Small intestine (tissue), 7 donors: ENCODE measurements at regions not wholly inside any gene's neighbourhood (a gene's known extent, or its start where the extent isn't known, plus 50 kb on each side); places are given as distances from the start of the nearest gene placed in this dataset.

Experiments
- DNase-seq, 2 donors: peaks; one replicate each; pipeline versions ENCODE4 v3.0.0 to v3.0.0-alpha.2; 2013
- FAIRE-seq: peaks from 2 replicates; lab custom pipeline; 2012; peaks lifted over from hg19 to GRCh38; lab: Jason Lieb, UNC
- H3K27ac ChIP-seq, 3 donors: one replicate each; pipeline ENCODE4 v1.5.1; 2013; ENCODE audit warnings: low read length in 2 of 3, mild to moderate bottlenecking in 2 of 3, control low read depth in 1 of 3, inconsistent platforms in 1 of 3, low read depth in 1 of 3, moderate library complexity in 1 of 3
- H3K27me3 ChIP-seq, 3 donors: one replicate each; pipeline ENCODE4 v1.6.1; 2013; ENCODE audit warnings: low read length in 3 of 3, inconsistent platforms in 1 of 3; ENCODE audit not compliant: control insufficient read depth in 3 of 3, insufficient read depth in 3 of 3
- H3K36me3 ChIP-seq, 3 donors: one replicate each; pipeline ENCODE4 v1.6.1; 2013; ENCODE audit warnings: low read length in 3 of 3, inconsistent platforms in 1 of 3, low read depth in 1 of 3, mild to moderate bottlenecking in 1 of 3, moderate library complexity in 1 of 3; ENCODE audit not compliant: control insufficient read depth in 3 of 3, insufficient read depth in 2 of 3
- H3K4me1 ChIP-seq, 3 donors: one replicate each; pipeline ENCODE4 v1.6.1; 2013; ENCODE audit warnings: low read length in 2 of 3, inconsistent platforms in 1 of 3, low read depth in 1 of 3, mild to moderate bottlenecking in 1 of 3, moderate library complexity in 1 of 3; ENCODE audit not compliant: control insufficient read depth in 3 of 3, insufficient read depth in 2 of 3
- H3K4me3 ChIP-seq, 3 donors: one replicate each; pipeline ENCODE4 v1.5.1; 2013; ENCODE audit warnings: low read length in 3 of 3, control low read depth in 1 of 3, inconsistent platforms in 1 of 3, low read depth in 1 of 3, mild to moderate bottlenecking in 1 of 3, moderate library complexity in 1 of 3
- H3K9me3 ChIP-seq, 2 donors: one replicate each; pipeline ENCODE4 v1.6.1; 2013; ENCODE audit warnings: low read depth in 1 of 2, low read length in 1 of 2; ENCODE audit not compliant: control insufficient read depth in 2 of 2, insufficient read depth in 1 of 2
- WGBS, 3 donors: extraction: QIAGEN DNeasy Blood & Tissue Kit; methylation state at CpG; one replicate each; pipeline ENCODE4 v1.1.7; 2013; 5-methylcytosine and 5-hydroxymethylcytosine counted together
- donor health status: healthy with polysubstance abuse.
- donor health status: control.
- donor health status: control.
- donor health status: Bipolar disorder and iron deficiency.
- donor health status: healthy.

- FAIRE-seq (no peak), DNase-seq (no peak)
- 75% methylated on average over 6 of the region's 6 CpGs for WGBS, 3 donors
These were observed 325.4 kb downstream of the GLRX3 start for GRCh38 chr10:130461631-130462030.

GRCh38 chr10:130463104-130463875, 327.1 kb downstream of the GLRX3 start:
- WGBS, 3 donors, result 70 to 81% (median 71%) methylated on average over 6 of the region's 6 CpGs
- no peaks in the 10 kb centered on the region for H3K36me3 ChIP-seq
- DNase-seq (no peak), FAIRE-seq (no peak)
- no peaks in the 10 kb centered on the region for H3K4me1 ChIP-seq
- H3K9me3 ChIP-seq, result no peaks in the 10 kb centered on the region
- H3K4me3 ChIP-seq, result no peak overlapping the region
- H3K27ac ChIP-seq, result no peak overlapping the region
- no peaks in the 10 kb centered on the region for H3K27me3 ChIP-seq

More at GRCh38 chr10:130461631-130462030, 325.4 kb downstream of the GLRX3 start:
- H3K4me3 ChIP-seq, result no peak overlapping the region
- no peaks in the 10 kb centered on the region for H3K9me3 ChIP-seq
- H3K27me3 ChIP-seq, result no peaks in the 10 kb centered on the region
- no peaks in the 10 kb centered on the region for H3K4me1 ChIP-seq
- no peak overlapping the region for H3K27ac ChIP-seq
- no peaks in the 10 kb centered on the region for H3K36me3 ChIP-seq

DNA sequence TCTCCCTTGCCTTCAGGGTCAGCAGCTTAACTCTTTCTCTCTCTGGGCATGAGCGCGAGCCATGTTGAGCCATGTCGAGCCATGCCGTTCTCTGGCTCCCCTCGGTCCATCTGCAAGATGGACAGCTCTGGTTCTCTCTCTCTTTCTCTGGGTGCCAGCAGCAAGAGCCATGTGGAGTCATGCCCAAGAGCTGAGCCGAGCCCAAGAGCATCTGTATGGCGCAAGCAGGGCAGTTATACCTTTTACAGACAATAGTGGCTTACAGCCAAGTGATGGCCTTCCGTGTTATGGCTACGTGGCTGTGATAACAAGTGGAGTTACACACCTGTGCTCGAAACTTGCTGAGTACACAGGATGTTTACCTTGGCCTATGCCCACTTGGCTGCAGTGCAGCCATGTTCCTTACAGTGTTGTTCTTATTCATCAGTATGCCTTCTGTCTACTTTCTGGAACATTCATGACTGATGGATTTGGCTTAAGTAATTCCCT, 327.7 kb downstream of the GLRX3 start:
- Histone ChIP-seq H3K27me3 (no peaks in the 10 kb centered on the region), H3K4me1 (no peaks in the 10 kb centered on the region), H3K27ac (no peak overlapping the region), H3K9me3 (no peaks in the 10 kb centered on the region), H3K4me3 (no peak overlapping the region), H3K36me3 (no peaks in the 10 kb centered on the region)
- WGBS, 3 donors, result 57 to 77% (median 68%) methylated on average over 10 of the region's 10 CpGs
- no peak for FAIRE-seq
- no peak for DNase-seq

DNA sequence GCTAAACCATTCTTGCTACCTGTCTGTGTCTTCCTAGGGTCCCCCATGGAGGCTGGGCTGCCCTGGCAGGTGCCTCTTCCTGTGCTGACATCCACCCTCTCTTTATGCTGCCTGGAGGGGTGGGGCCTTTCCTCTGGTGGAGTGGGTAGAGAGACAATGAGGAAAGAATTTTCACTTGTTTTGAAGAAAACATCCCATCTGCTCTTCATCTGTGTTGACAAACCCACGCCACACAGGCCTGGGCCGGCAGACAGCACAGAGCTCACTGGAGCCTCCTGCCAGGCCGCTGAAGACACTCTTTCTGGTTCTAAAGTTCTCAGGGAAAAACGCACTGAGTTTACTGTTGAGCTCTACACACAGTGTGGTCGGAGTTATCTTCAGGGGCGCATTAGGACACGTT, 328.2 kb downstream of the GLRX3 start:
- no peak overlapping the region for H3K4me3 ChIP-seq
- no peaks in the 10 kb centered on the region for H3K36me3 ChIP-seq
- no peaks in the 10 kb centered on the region for H3K4me1 ChIP-seq
- WGBS, 3 donors, result 76 to 79% (median 77%) methylated on average over 7 of the region's 7 CpGs
- H3K27ac ChIP-seq, result no peak overlapping the region
- H3K27me3 ChIP-seq, result no peaks in the 10 kb centered on the region
- DNase-seq (no peak), FAIRE-seq (no peak)
- no peaks in the 10 kb centered on the region for H3K9me3 ChIP-seq

DNA sequence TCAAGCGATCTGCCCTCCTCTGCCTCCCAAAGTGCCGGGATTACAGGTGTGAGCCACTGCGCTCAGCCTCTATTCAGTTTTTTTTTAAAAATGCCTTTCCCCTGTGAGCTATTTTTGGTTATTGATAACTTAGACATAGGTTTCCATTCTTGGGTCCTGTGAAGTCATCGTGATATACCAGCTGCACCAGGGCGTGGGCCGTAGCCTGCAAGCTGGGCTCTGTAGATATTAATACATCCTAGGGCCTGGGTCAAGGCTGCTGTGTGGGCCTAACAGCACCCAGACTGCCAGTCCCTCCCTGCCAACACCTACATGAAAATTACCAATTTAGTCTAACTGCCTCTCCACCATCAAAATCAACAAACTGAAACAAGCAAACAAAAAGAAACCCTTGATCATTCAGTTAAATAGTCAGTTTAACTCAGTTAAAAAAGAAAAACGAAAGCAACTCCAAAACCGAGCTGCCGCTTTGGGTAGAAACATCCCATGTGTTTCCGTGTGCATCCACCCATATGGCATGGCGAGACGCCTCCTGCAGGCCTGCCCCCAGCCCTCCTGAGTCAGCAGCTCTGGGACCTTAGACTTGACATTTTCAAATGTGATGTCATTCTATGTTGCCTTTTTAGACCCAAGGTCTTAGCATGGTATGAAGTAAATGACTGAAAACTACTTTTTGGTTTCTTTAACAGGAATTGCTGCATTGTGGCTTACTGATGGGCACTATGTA, 330.2 kb downstream of the GLRX3 start:
- Histone ChIP-seq H3K27me3 (no peaks in the 10 kb centered on the region), H3K9me3 (no peaks in the 10 kb centered on the region), H3K4me1 (no peaks in the 10 kb centered on the region), H3K4me3 (no peak overlapping the region), H3K36me3 (no peaks in the 10 kb centered on the region), H3K27ac (no peak overlapping the region)
- no peak for FAIRE-seq
- DNase-seq, result no peak
- 92 to 96% (median 95%) methylated on average over 12 of the region's 12 CpGs for WGBS, 3 donors

DNA sequence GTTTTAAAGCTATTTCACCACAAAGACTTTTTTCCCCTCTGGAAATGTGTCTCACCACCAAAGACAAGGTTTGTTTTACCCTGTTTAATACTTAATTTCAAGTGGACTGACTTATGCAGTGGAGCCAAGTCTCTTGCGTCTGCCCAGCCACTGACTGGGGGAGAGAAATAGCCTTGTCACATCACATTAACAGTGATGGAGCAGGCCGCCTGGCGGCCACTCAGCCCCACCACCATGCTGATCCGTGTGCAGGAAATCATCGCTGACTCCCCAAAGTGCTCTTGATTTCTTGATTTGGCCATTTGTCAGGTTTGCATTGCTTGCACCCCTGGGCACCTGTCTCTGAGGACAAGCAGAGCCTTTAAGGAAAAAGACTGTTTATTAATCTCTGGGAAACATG, 334.1 kb downstream of the GLRX3 start:
- Histone ChIP-seq H3K27ac (no peak overlapping the region), H3K4me1 (no peaks in the 10 kb centered on the region), H3K4me3 (no peak overlapping the region), H3K9me3 (no peaks in the 10 kb centered on the region), H3K27me3 (no peaks in the 10 kb centered on the region), H3K36me3 (no peaks in the 10 kb centered on the region)
- DNase-seq (no peak), FAIRE-seq (no peak)
- WGBS, 3 donors, result 82 to 89% (median 85%) methylated on average over 5 of the region's 5 CpGs

DNA sequence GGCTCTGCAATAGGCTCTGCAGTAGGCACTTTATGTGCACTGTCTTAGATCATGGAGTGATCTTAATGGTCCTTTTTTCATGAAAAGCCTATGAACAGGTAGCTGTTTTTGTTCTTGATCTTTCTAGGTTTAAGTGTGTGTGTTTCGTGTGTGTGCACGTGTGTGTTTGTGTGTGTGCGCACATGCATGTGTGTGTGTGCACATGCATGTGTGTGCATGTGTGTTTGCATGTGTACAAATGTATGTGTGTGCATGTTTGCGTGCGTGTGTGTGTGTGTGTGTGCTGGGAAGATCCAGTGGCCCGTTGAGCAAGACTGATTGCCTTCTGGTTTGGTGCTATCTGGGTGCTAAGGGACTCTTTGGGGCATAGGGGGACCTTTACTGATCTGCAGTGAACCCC, 334.8 kb downstream of the GLRX3 start:
- whole genome bisulfite sequencing, 3 donors, result 86 to 88% (median 87%) methylated on average over 6 of the region's 6 CpGs
- Histone ChIP-seq H3K4me1 (no peaks in the 10 kb centered on the region), H3K4me3 (no peak overlapping the region), H3K27ac (no peak overlapping the region), H3K9me3 (no peaks in the 10 kb centered on the region), H3K27me3 (no peaks in the 10 kb centered on the region), H3K36me3 (no peaks in the 10 kb centered on the region)
- DNase-seq (no peak), FAIRE-seq (no peak)

- no peaks in the 10 kb centered on the region for H3K9me3 ChIP-seq
- no peaks in the 10 kb centered on the region for H3K36me3 ChIP-seq
- H3K27ac ChIP-seq, result no peak overlapping the region
- H3K4me1 ChIP-seq, result no peaks in the 10 kb centered on the region
- H3K4me3 ChIP-seq, result no peak overlapping the region
- no peaks in the 10 kb centered on the region for H3K27me3 ChIP-seq
- DNase-seq (no peak), FAIRE-seq (no peak)
- WGBS, 3 donors, result 67 to 73% (median 73%) methylated on average over 11 of the region's 11 CpGs
These were observed 335.3 kb downstream of the GLRX3 start for GRCh38 chr10:130471486-130471885.
